Endodermal cell (in vitro differentiated cells): ENCODE measurements at regions not wholly inside any gene's neighbourhood (a gene's known extent, or its start where the extent isn't known, plus 50 kb on each side); places are given as distances from the start of the nearest gene placed in this dataset.

Experiments
- DNase-seq: peaks from one replicate; pipeline ENCODE4 v3.0.0-alpha.2; 2017
- H3K27ac ChIP-seq: 2 replicates; pipeline ENCODE4 v1.5.1; 2013; ENCODE audit warnings: mild to moderate bottlenecking, low read depth, low read length, moderate library complexity
- H3K27me3 ChIP-seq: 2 replicates; pipeline ENCODE4 v1.6.1; 2013; ENCODE audit warnings: mild to moderate bottlenecking, low read length, moderate library complexity; ENCODE audit not compliant: insufficient read depth, control insufficient read depth, poor library complexity, severe bottlenecking
- H3K36me3 ChIP-seq: 2 replicates; pipeline ENCODE4 v1.7.0; 2013; ENCODE audit warnings: mild to moderate bottlenecking, low read length, moderate library complexity; ENCODE audit not compliant: control insufficient read depth, insufficient read depth
- H3K4me1 ChIP-seq: one replicate; pipeline ENCODE4 v1.7.0; 2013; ENCODE audit warnings: low read length; ENCODE audit not compliant: control insufficient read depth, insufficient read depth
- H3K4me3 ChIP-seq: 2 replicates; pipeline ENCODE4 v1.5.1; 2013; ENCODE audit warnings: mild to moderate bottlenecking, low read length, moderate library complexity
- H3K9ac ChIP-seq: 2 replicates; pipeline ENCODE4 v1.6.1; 2013; ENCODE audit warnings: mild to moderate bottlenecking, low read length, moderate library complexity; ENCODE audit not compliant: poor library complexity, severe bottlenecking; ENCODE audit errors: extremely low read depth
- H3K9me3 ChIP-seq: 2 replicates; pipeline ENCODE4 v1.6.1; 2013; ENCODE audit warnings: mild to moderate bottlenecking, low read length, moderate library complexity; ENCODE audit not compliant: control insufficient read depth
- H3K27ac Mint-ChIP-seq: 2 replicates; pipeline ENCODE4 v1.8.0; 2020; ENCODE audit warnings: mixed read lengths
- H3K27me3 Mint-ChIP-seq: 2 replicates; pipeline ENCODE4 v1.8.0; 2021; ENCODE audit warnings: mild to moderate bottlenecking, mixed read lengths; ENCODE audit not compliant: insufficient read depth
- H3K36me3 Mint-ChIP-seq: 2 replicates; pipeline ENCODE4 v1.8.0; 2020; ENCODE audit warnings: low read depth, mixed read lengths
- H3K4me1 Mint-ChIP-seq: 2 replicates; pipeline ENCODE4 v1.8.0; 2020; ENCODE audit warnings: mixed read lengths
- H3K4me3 Mint-ChIP-seq: 2 replicates; pipeline ENCODE4 v1.8.0; 2020; ENCODE audit warnings: mild to moderate bottlenecking, moderate library complexity, mixed read lengths
- H3K9me3 Mint-ChIP-seq: 2 replicates; pipeline ENCODE4 v1.8.0; 2020; ENCODE audit warnings: mild to moderate bottlenecking, mixed read lengths
- WGBS, 2 experiments: methylation state at CpG; one replicate each; pipeline versions ENCODE4 v1.1.5 to v1.1.7; 2013; ENCODE audit warnings: missing lambda C conversion rate in 2 of 2, mixed read lengths in 1 of 2; ENCODE audit not compliant: insufficient coverage in 1 of 2, insufficient read length in 1 of 2; 5-methylcytosine and 5-hydroxymethylcytosine counted together
- TF ChIP-seq, protein P1 (sequence below): fragments of 200-600 bp; sonication (generic); conservative IDR thresholded peaks from 2 replicates; pipeline ENCODE4 v1.5.0; 2021; ENCODE audit warnings: antibody characterized with exemption, mild to moderate bottlenecking

- H3K9me3 Mint-ChIP-seq = peaks cover 13% of the 10 kb centered on the region
- H3K27ac Mint-ChIP-seq = no peak overlapping the region
These were observed 345.3 kb downstream of the CENPW start for GRCh38 chr6:126685182-126685581.

GRCh38 chr6:126696921-126697693 is 357.2 kb downstream of the CENPW start:
- H3K4me3 ChIP-seq = no peak overlapping the region
- H3K9me3 Mint-ChIP-seq = no peaks in the 10 kb centered on the region
- peak; percentile 42 for DNase-seq
- no peaks in the 10 kb centered on the region for H3K27me3 Mint-ChIP-seq
- TF ChIP-seq, protein P1, sequence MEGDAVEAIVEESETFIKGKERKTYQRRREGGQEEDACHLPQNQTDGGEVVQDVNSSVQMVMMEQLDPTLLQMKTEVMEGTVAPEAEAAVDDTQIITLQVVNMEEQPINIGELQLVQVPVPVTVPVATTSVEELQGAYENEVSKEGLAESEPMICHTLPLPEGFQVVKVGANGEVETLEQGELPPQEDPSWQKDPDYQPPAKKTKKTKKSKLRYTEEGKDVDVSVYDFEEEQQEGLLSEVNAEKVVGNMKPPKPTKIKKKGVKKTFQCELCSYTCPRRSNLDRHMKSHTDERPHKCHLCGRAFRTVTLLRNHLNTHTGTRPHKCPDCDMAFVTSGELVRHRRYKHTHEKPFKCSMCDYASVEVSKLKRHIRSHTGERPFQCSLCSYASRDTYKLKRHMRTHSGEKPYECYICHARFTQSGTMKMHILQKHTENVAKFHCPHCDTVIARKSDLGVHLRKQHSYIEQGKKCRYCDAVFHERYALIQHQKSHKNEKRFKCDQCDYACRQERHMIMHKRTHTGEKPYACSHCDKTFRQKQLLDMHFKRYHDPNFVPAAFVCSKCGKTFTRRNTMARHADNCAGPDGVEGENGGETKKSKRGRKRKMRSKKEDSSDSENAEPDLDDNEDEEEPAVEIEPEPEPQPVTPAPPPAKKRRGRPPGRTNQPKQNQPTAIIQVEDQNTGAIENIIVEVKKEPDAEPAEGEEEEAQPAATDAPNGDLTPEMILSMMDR = no peak
- H3K27ac Mint-ChIP-seq = peak overlapping the region; percentile 16
- H3K4me1 ChIP-seq = peaks cover 11% of the 10 kb centered on the region
- no peak overlapping the region for H3K9ac ChIP-seq
- no peaks in the 10 kb centered on the region for H3K36me3 ChIP-seq
- peak overlapping the region; percentile 54 for H3K27ac ChIP-seq
- peaks cover 20% of the 10 kb centered on the region for H3K4me1 Mint-ChIP-seq
- no peak overlapping the region for H3K4me3 Mint-ChIP-seq
- peaks cover 8% of the 10 kb centered on the region for H3K9me3 ChIP-seq
- 88 to 100% methylated on average over 2 to 5 of the region's 5 CpGs for WGBS, 2 experiments
- no peaks in the 10 kb centered on the region for H3K36me3 Mint-ChIP-seq
- H3K27me3 ChIP-seq = no peaks in the 10 kb centered on the region

More at GRCh38 chr6:126685182-126685581, 345.3 kb downstream of the CENPW start:
- TF ChIP-seq, protein P1 = no peak
- H3K27me3 ChIP-seq = no peaks in the 10 kb centered on the region
- H3K27me3 Mint-ChIP-seq = no peaks in the 10 kb centered on the region
- H3K4me1 ChIP-seq = no peaks in the 10 kb centered on the region
- H3K36me3 Mint-ChIP-seq = no peaks in the 10 kb centered on the region
- H3K27ac ChIP-seq = no peak overlapping the region
- no peaks in the 10 kb centered on the region for H3K4me1 Mint-ChIP-seq
- DNase-seq = no peak
- H3K36me3 ChIP-seq = no peaks in the 10 kb centered on the region
- no peak overlapping the region for H3K9ac ChIP-seq
- H3K9me3 ChIP-seq = peaks cover 14% of the 10 kb centered on the region
- WGBS, 2 experiments = 86% methylated on average over 1 of the region's 1 CpG; no CpG with 5 or more reads in 1 of the 2 experiments
- H3K4me3 Mint-ChIP-seq = no peak overlapping the region
- no peak overlapping the region for H3K4me3 ChIP-seq

- H3K9me3 ChIP-seq = peaks cover 6% of the 10 kb centered on the region
- H3K27me3 ChIP-seq = no peaks in the 10 kb centered on the region
- Mint-ChIP-seq H3K4me1 (peaks cover 15% of the 10 kb centered on the region), H3K27ac (no peak overlapping the region), H3K36me3 (no peaks in the 10 kb centered on the region), H3K9me3 (no peaks in the 10 kb centered on the region), H3K27me3 (no peaks in the 10 kb centered on the region), H3K4me3 (no peak overlapping the region)
- WGBS, 2 experiments = 56 to 100% methylated on average over 1 to 3 of the region's 3 CpGs
- H3K4me3 ChIP-seq = no peak overlapping the region
- H3K4me1 ChIP-seq = peaks cover 11% of the 10 kb centered on the region
- no peak for DNase-seq
- H3K36me3 ChIP-seq = no peaks in the 10 kb centered on the region
- H3K27ac ChIP-seq = no peak overlapping the region
- H3K9ac ChIP-seq = no peak overlapping the region
- TF ChIP-seq, protein P1 = no peak
These were observed 358.9 kb downstream of the CENPW start for GRCh38 chr6:126698732-126699240.
